ENCODE measurements at regions not wholly inside any gene's neighbourhood (a gene's known extent, or its start where the extent isn't known, plus 50 kb on each side); places are given as distances from the start of the nearest gene placed in this dataset.

DNA sequence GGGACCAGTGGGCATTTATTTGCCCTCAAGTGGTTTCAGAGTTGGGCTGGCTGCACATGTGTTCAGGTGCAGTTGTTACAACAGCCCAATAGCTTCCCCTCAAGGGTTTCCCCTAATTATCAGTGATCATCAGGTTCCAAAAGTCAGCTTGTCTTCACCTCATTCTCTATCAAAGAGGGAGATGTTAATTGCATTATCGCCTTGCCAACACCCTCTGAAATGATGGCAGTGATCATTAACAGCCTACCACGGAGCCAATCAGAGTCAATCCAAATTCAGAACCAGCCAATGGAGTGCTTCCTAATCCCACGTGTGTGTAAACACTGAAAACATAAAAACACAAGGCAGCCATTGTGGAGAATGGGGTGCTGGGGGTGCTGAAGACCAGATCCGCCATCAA, 248.4 kb upstream of the ZNF507 start:
- Histone ChIP-seq H3K27me3 (peaks cover 23% of the 10 kb centered on the region), H3K4me1 (no peaks in the 10 kb centered on the region), H3K9me3 (no peaks in the 10 kb centered on the region), H3K4me3 (no peak overlapping the region), H3K27ac (no peak overlapping the region), H3K36me3 (no peaks in the 10 kb centered on the region)
- 73 to 86% methylated on average over 1 to 4 of the region's 4 CpGs for WGBS, 2 donors (ENCODE audit: low coverage in 1 of 2)
- TF ChIP-seq POLR2AphosphoS5 (IDR thresholded peaks at IDR 0.05), result no peak
- TF ChIP-seq EP300 (IDR thresholded peaks at IDR 0.05), result no peak
- TF ChIP-seq, protein P1, sequence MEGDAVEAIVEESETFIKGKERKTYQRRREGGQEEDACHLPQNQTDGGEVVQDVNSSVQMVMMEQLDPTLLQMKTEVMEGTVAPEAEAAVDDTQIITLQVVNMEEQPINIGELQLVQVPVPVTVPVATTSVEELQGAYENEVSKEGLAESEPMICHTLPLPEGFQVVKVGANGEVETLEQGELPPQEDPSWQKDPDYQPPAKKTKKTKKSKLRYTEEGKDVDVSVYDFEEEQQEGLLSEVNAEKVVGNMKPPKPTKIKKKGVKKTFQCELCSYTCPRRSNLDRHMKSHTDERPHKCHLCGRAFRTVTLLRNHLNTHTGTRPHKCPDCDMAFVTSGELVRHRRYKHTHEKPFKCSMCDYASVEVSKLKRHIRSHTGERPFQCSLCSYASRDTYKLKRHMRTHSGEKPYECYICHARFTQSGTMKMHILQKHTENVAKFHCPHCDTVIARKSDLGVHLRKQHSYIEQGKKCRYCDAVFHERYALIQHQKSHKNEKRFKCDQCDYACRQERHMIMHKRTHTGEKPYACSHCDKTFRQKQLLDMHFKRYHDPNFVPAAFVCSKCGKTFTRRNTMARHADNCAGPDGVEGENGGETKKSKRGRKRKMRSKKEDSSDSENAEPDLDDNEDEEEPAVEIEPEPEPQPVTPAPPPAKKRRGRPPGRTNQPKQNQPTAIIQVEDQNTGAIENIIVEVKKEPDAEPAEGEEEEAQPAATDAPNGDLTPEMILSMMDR (IDR thresholded peaks at IDR 0.05), result no peak
- TF ChIP-seq POLR2A (IDR thresholded peaks at IDR 0.05), result no peak
- no peak for ATAC-seq

DNA sequence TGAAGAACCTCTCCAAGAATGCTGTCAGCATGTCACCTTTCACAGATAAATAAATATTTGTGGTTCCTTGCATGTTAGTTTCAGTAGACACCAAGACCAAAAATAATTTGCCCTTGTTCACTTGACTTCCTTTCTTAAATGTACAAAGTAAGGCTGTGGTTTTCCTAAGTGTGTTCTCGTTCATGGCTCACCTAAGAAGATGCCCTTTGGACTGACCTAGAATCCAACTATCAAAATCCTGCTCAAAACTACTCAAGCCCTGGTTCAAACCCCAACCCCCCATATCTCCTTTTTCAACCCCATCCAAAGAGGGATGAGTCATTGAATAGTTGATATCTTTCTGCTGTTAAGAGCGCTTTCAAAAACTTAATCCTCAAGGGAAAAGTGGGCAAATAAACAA, 247.8 kb upstream of the ZNF507 start:
- WGBS, 2 donors (ENCODE audit: low coverage in 1 of 2), result 21 to 43% methylated on average over 1 to 2 of the region's 2 CpGs
- Histone ChIP-seq H3K9me3 (no peaks in the 10 kb centered on the region), H3K4me1 (no peaks in the 10 kb centered on the region), H3K4me3 (no peak overlapping the region), H3K27me3 (peaks cover 25% of the 10 kb centered on the region), H3K36me3 (no peaks in the 10 kb centered on the region), H3K27ac (no peak overlapping the region)
- TF ChIP-seq POLR2AphosphoS5 (IDR thresholded peaks at IDR 0.05) (no peak), POLR2A (IDR thresholded peaks at IDR 0.05) (no peak), EP300 (IDR thresholded peaks at IDR 0.05) (no peak)
- TF ChIP-seq, protein P1 (IDR thresholded peaks at IDR 0.05), result no peak
- no peak for ATAC-seq

DNA sequence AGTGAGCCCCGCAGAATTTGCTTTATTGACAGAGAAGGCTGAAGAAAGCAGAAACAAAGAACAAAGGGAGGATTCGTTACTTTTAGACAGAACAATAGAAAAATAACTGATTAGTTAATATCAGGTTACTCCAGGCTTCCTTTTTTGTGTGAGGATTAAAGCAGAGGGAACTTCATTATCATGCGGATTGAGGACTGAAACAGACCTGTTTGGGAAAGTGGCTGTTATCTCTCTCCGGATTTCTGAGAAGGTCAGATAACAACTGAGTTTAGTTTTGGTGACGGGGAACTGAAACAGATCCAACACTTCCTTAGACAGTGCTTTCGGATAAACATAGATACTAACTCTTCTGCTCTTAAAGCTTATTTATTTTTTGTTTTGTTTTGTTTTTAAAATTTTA, 246.4 kb upstream of the ZNF507 start:
- Histone ChIP-seq H3K27me3 (peaks cover 30% of the 10 kb centered on the region), H3K27ac (no peak overlapping the region), H3K4me1 (no peaks in the 10 kb centered on the region), H3K9me3 (no peaks in the 10 kb centered on the region), H3K4me3 (no peak overlapping the region), H3K36me3 (no peaks in the 10 kb centered on the region)
- 21 to 43% methylated on average over 5 to 6 of the region's 6 CpGs for WGBS, 2 donors (ENCODE audit: low coverage in 1 of 2)
- no peak for ATAC-seq
- TF ChIP-seq POLR2A (IDR thresholded peaks at IDR 0.05) (no peak), POLR2AphosphoS5 (IDR thresholded peaks at IDR 0.05) (no peak), EP300 (IDR thresholded peaks at IDR 0.05) (no peak)
- TF ChIP-seq, protein P1 (IDR thresholded peaks at IDR 0.05), result no peak

DNA sequence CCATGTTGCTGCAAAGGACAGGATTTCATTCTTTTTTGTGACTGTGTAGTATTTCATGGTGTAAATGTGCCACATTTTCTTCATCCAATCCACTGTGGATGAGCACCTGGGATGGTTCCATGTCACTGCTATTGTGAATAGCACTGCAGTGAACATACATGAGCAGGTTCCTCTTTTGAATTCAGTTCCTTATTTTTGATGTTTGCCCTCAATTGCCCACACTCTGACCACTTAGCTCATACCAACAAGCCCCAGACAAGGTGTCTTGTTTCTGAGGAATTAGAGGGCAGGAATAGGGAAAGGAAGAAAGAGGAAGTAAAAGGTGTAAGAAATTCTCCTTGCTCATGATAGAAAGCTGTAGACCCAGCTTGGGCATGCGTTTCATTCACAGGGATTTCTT, 244.2 kb upstream of the ZNF507 start:
- TF ChIP-seq, protein P1 (IDR thresholded peaks at IDR 0.05), result no peak
- no peak for TF ChIP-seq POLR2A (IDR thresholded peaks at IDR 0.05)
- TF ChIP-seq EP300 (IDR thresholded peaks at IDR 0.05), result no peak
- no peak for TF ChIP-seq POLR2AphosphoS5 (IDR thresholded peaks at IDR 0.05)
- Histone ChIP-seq H3K4me1 (no peaks in the 10 kb centered on the region), H3K9me3 (no peaks in the 10 kb centered on the region), H3K36me3 (no peaks in the 10 kb centered on the region), H3K4me3 (no peak overlapping the region), H3K27me3 (peaks cover 35% of the 10 kb centered on the region), H3K27ac (no peak overlapping the region)
- no peak for ATAC-seq
- 71 to 85% methylated on average over 1 of the region's 1 CpG for WGBS, 2 donors (ENCODE audit: low coverage in 1 of 2)

DNA sequence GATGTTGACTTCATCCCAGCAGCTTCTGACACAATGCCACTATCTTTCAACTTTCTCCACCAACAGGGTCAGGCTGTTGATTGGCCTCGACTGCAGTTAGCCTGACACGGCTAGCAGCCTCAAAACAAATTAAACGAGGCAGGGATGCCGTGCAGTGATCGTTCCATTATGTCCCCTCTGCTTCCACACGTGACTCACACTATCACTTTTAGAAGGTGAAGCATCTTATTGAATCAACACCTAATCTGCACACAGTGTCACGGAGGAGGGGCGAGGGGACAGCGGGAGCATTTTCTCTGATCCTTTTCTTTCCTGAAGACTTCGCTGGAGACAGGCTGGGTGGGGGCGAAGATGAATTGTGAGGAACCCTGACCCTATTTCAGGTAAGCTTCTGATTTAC, 241.9 kb upstream of the ZNF507 start:
- H3K36me3 ChIP-seq, result no peaks in the 10 kb centered on the region
- no peaks in the 10 kb centered on the region for H3K9me3 ChIP-seq
- no peaks in the 10 kb centered on the region for H3K4me1 ChIP-seq
- no peak for ATAC-seq
- no peak overlapping the region for H3K4me3 ChIP-seq
- TF ChIP-seq POLR2AphosphoS5 (IDR thresholded peaks at IDR 0.05) (no peak), POLR2A (IDR thresholded peaks at IDR 0.05) (no peak), EP300 (IDR thresholded peaks at IDR 0.05) (no peak)
- TF ChIP-seq, protein P1 (IDR thresholded peaks at IDR 0.05), result no peak
- peaks cover 45% of the 10 kb centered on the region for H3K27me3 ChIP-seq
- H3K27ac ChIP-seq, result no peak overlapping the region
- 80 to 88% methylated on average over 5 to 11 of the region's 11 CpGs for WGBS, 2 donors (ENCODE audit: low coverage in 1 of 2)

All from gastroesophageal sphincter (tissue), 4 donors.